Endothelial cell of umbilical vein (primary cell): ENCODE measurements at regions not wholly inside any gene's neighbourhood (a gene's known extent, or its start where the extent isn't known, plus 50 kb on each side); places are given as distances from the start of the nearest gene placed in this dataset.

Experiments used
- BruUV-seq: library from RNA; stranded (reverse); fragments of 400-500 nt; replicated peaks from 2 replicates; lab custom pipeline; 2021; lab: Mats Ljungman, UMichigan
- CTCF ChIA-PET: fragments of 300-600, 350-600 bp; sonication (Branson Sonifier 250); formaldehyde crosslinking; loops from one replicate; lab custom pipeline; 2021; ENCODE audit warnings: antibody characterized with exemption, inconsistent platforms; lab: Charles Lee
- POLR2A ChIA-PET: fragments of 300-600, 350-600 bp; sonication (Branson Sonifier 250); formaldehyde crosslinking; loops from one replicate; lab custom pipeline; 2021; ENCODE audit warnings: antibody characterized with exemption, inconsistent platforms; lab: Charles Lee
- DNase-seq: peaks from one replicate; pipeline ENCODE4 v3.0.0-alpha.2; 2011; ENCODE audit warnings: low read depth, low spot score
- FAIRE-seq: peaks from 2 replicates; lab custom pipeline; 2011; peaks lifted over from hg19 to GRCh38; lab: Jason Lieb, UNC
- H2AFZ ChIP-seq: 2 replicates; pipeline ENCODE4 v1.6.0; 2012; ENCODE audit warnings: low read depth, low read length, control low read depth, inconsistent platforms
- H3K27ac ChIP-seq: 2 replicates; pipeline ENCODE4 v1.5.1; 2011; ENCODE audit warnings: low read depth, mild to moderate bottlenecking, control low read depth, low read length, moderate library complexity; ENCODE audit not compliant: insufficient read depth
- H3K27me3 ChIP-seq, 2 experiments: 2 replicates each; pipeline versions ENCODE4 v1.6.0 to v1.6.1; 2011; ENCODE audit warnings: low read length in 2 of 2, mixed read lengths in 1 of 2; ENCODE audit not compliant: control insufficient read depth in 2 of 2, insufficient read depth in 2 of 2
- H3K36me3 ChIP-seq, 2 experiments: 2 replicates in 1 of 2; 3 replicates in 1 of 2; pipeline ENCODE4 v1.5.1; 2011; ENCODE audit warnings: low read length in 2 of 2, mild to moderate bottlenecking in 1 of 2, moderate library complexity in 1 of 2; ENCODE audit not compliant: control insufficient read depth in 2 of 2, insufficient read depth in 2 of 2; ENCODE audit errors: extremely low read depth in 1 of 2
- H3K4me1 ChIP-seq: 3 replicates; pipeline ENCODE4 v1.5.1; 2011; ENCODE audit warnings: mild to moderate bottlenecking, low read length; ENCODE audit not compliant: control insufficient read depth, insufficient read depth; ENCODE audit errors: extremely low read depth
- H3K4me2 ChIP-seq: 2 replicates; pipeline ENCODE4 v1.6.1; 2011; ENCODE audit warnings: low read length, control low read depth, mixed read lengths; ENCODE audit not compliant: insufficient read depth
- H3K4me3 ChIP-seq, 3 experiments: fragments of 200-600 bp in 1 of 3; sonication (generic), shearing (Covaris generic) in 1 of 3; replicated peaks in 1 of 3; 2 replicates each; pipeline ENCODE4 v1.5.1; 2011 to 2016; ENCODE audit warnings: control low read depth in 3 of 3, low read length in 3 of 3, mild to moderate bottlenecking in 2 of 3, inconsistent platforms in 1 of 3, low read depth in 1 of 3, moderate library complexity in 1 of 3; ENCODE audit not compliant: insufficient read depth in 1 of 3
- H3K79me2 ChIP-seq: 2 replicates; pipeline ENCODE4 v1.6.0; 2012; ENCODE audit warnings: low read length, inconsistent platforms; ENCODE audit not compliant: control insufficient read depth, insufficient read depth
- H3K9ac ChIP-seq: replicated peaks from 2 replicates; pipeline ENCODE3; 2011; ENCODE audit warnings: low read length, control low read depth; ENCODE audit not compliant: insufficient read depth; ENCODE audit errors: extremely low read depth
- H3K9me1 ChIP-seq: replicated peaks from 3 replicates; pipeline ENCODE4 v1.6.0; 2011; ENCODE audit warnings: mild to moderate bottlenecking, low read length; ENCODE audit not compliant: control insufficient read depth, insufficient read depth; ENCODE audit errors: extremely low read depth
- H3K9me3 ChIP-seq: replicated peaks from 2 replicates; pipeline ENCODE4 v1.5.1; 2012; ENCODE audit warnings: low read length, inconsistent platforms; ENCODE audit not compliant: control insufficient read depth, insufficient read depth
- H4K20me1 ChIP-seq: replicated peaks from 2 replicates; pipeline ENCODE3; 2011; ENCODE audit warnings: mild to moderate bottlenecking, low read length; ENCODE audit not compliant: control insufficient read depth, insufficient read depth; ENCODE audit errors: extremely low read depth
- EZH2 ChIP-seq: IDR thresholded peaks from 2 replicates; pipeline ENCODE4 v1.6.1; 2012; ENCODE audit warnings: borderline replicate concordance, low read depth, mild to moderate bottlenecking, moderate library complexity, low read length, inconsistent platforms; ENCODE audit not compliant: severe bottlenecking
- FOS ChIP-seq: IDR thresholded peaks from 2 replicates; pipeline ENCODE4 v1.6.1; 2011; ENCODE audit warnings: mild to moderate bottlenecking, low read length, moderate library complexity, borderline replicate concordance; ENCODE audit not compliant: insufficient read depth
- GATA2 ChIP-seq: IDR thresholded peaks from 2 replicates; pipeline ENCODE4 v1.7.0; 2011; ENCODE audit warnings: low read depth, mild to moderate bottlenecking, moderate library complexity, mixed read lengths, low read length; ENCODE audit not compliant: insufficient read length, insufficient read depth
- JUN ChIP-seq: IDR thresholded peaks from 2 replicates; pipeline ENCODE4 v1.6.1; 2011; ENCODE audit warnings: borderline replicate concordance, low read depth; ENCODE audit not compliant: insufficient read length, insufficient read depth
- MAX ChIP-seq: IDR thresholded peaks from 2 replicates; pipeline ENCODE4 v1.6.1; 2011; ENCODE audit not compliant: insufficient read depth, insufficient read length
- MYC ChIP-seq: IDR thresholded peaks from one replicate; pipeline ENCODE4 v1.6.1; 2011; ENCODE audit warnings: mild to moderate bottlenecking, low read depth, low read length
- POLR2A ChIP-seq: IDR thresholded peaks from 2 replicates; pipeline ENCODE4 v1.6.1; 2012; ENCODE audit warnings: low read depth, mild to moderate bottlenecking, control low read depth, low read length
- POLR2AphosphoS5 ChIP-seq: IDR thresholded peaks from 2 replicates; pipeline ENCODE4 v1.6.1; 2012; ENCODE audit warnings: low read depth, mild to moderate bottlenecking, control low read depth, low read length, moderate library complexity; ENCODE audit not compliant: insufficient read depth
- dilution Hi-C: fragments of 300-500 bp; cut with MboI; formaldehyde crosslinking; loops from one replicate; pipeline ENCODE4 v1.15.0; 2019; ENCODE audit warnings: low sequenced_read_pairs; ENCODE audit not compliant: extremely low pct_ligation_motif_present
- intact Hi-C: fragments of 100-400 bp; cut with micrococcal nuclease; formaldehyde crosslinking; loops from one replicate; pipeline ENCODE4 v1.10.0; 2022
- TF ChIP-seq, protein P1 (sequence below), 2 donors: IDR thresholded peaks; 1 replicate in 1 of 2; 2 replicates in 1 of 2; pipeline ENCODE4 v1.5.1; 2011; ENCODE audit warnings: low read length in 2 of 2, mild to moderate bottlenecking in 2 of 2, moderate library complexity in 2 of 2, control low read depth in 1 of 2, inconsistent platforms in 1 of 2, low read depth in 1 of 2; ENCODE audit not compliant: insufficient read depth in 1 of 2; ENCODE audit errors: extremely low read depth in 1 of 2

- Histone ChIP-seq H3K36me3 (no peaks in the 10 kb centered on the region), H3K4me3 (no peak overlapping the region), H3K4me2 (no peak overlapping the region), H3K27ac (no peak overlapping the region), H3K4me1 (no peaks in the 10 kb centered on the region), H3K79me2 (no peaks in the 10 kb centered on the region), H3K9me3 (no peaks in the 10 kb centered on the region), H3K9ac (no peak overlapping the region), H3K27me3 (peaks cover 0 to 7% of the 10 kb centered on the region in 2 experiments), H3K9me1 (no peaks in the 10 kb centered on the region), H2AFZ (no peak overlapping the region), H4K20me1 (no peaks in the 10 kb centered on the region)
- peak; percentile 24 for FAIRE-seq
- DNase-seq, result peak; percentile 12
- POLR2A ChIA-PET, result no interaction called here
- dilution Hi-C loops, result no loop called here
- CTCF ChIA-PET, result interaction anchor here (1.0 to 1.4 kb wide), 4 partner anchors 9 to 586 kb away, joined by 3 to 5 read pairs (median 4); no protein-coding TSS in a partner anchor
- intact Hi-C loops, result no loop called here
- no TSS peak for BruUV-seq
- TF ChIP-seq, protein P1, sequence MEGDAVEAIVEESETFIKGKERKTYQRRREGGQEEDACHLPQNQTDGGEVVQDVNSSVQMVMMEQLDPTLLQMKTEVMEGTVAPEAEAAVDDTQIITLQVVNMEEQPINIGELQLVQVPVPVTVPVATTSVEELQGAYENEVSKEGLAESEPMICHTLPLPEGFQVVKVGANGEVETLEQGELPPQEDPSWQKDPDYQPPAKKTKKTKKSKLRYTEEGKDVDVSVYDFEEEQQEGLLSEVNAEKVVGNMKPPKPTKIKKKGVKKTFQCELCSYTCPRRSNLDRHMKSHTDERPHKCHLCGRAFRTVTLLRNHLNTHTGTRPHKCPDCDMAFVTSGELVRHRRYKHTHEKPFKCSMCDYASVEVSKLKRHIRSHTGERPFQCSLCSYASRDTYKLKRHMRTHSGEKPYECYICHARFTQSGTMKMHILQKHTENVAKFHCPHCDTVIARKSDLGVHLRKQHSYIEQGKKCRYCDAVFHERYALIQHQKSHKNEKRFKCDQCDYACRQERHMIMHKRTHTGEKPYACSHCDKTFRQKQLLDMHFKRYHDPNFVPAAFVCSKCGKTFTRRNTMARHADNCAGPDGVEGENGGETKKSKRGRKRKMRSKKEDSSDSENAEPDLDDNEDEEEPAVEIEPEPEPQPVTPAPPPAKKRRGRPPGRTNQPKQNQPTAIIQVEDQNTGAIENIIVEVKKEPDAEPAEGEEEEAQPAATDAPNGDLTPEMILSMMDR (IDR thresholded peaks at IDR 0.05; ENCODE audit: extremely low read depth in 1 of 2, insufficient read depth in 1 of 2, low read depth in 1 of 2, low read length in 2 of 2), result peak; percentile 25 to 37
- TF ChIP-seq EZH2, result no peak
Measured at GRCh38 chr6:100078509-100078908, 84.5 kb upstream of the MCHR2 start.

GRCh38 chr6:100065348-100065747, 71.3 kb upstream of the MCHR2 start:
- BruUV-seq, result no TSS peak
- Histone ChIP-seq H3K27me3 (peaks cover 0 to 5% of the 10 kb centered on the region in 2 experiments), H4K20me1 (no peaks in the 10 kb centered on the region), H3K4me1 (no peaks in the 10 kb centered on the region), H3K9ac (no peak overlapping the region), H3K9me3 (no peaks in the 10 kb centered on the region), H3K4me2 (no peak overlapping the region), H3K27ac (no peak overlapping the region), H3K4me3 (no peak overlapping the region), H2AFZ (no peak overlapping the region), H3K9me1 (no peaks in the 10 kb centered on the region), H3K36me3 (no peaks in the 10 kb centered on the region), H3K79me2 (no peaks in the 10 kb centered on the region)
- dilution Hi-C loops (no loop called here), intact Hi-C loops (no loop called here)
- POLR2A ChIA-PET, result no interaction called here
- CTCF ChIA-PET, result interaction anchor here (0.7 kb wide), 1 partner anchor 32 kb away, joined by 4 read pairs; no protein-coding TSS in a partner anchor
- DNase-seq (no peak), FAIRE-seq (no peak)
- no peak for TF ChIP-seq MYC
- no peak for TF ChIP-seq POLR2AphosphoS5
- TF ChIP-seq JUN, result no peak
- TF ChIP-seq MAX, result no peak
- TF ChIP-seq FOS, result no peak
- TF ChIP-seq, protein P1 (IDR thresholded peaks at IDR 0.05; ENCODE audit: extremely low read depth in 1 of 2, insufficient read depth in 1 of 2, low read depth in 1 of 2, low read length in 2 of 2), result no peak
- TF ChIP-seq EZH2, result no peak
- TF ChIP-seq GATA2, result no peak
- TF ChIP-seq POLR2A, result no peak
